ENCODE measurements at regions not wholly inside any gene's neighbourhood (a gene's known extent, or its start where the extent isn't known, plus 50 kb on each side); places are given as distances from the start of the nearest gene placed in this dataset.
A peak's percentile ranks its signal among the peaks of the same experiment; 100 is the strongest.

- no peak overlapping the region for H3K27ac ChIP-seq (ENCODE audit: low read length)
- H3K4me1 ChIP-seq (ENCODE audit: control insufficient read depth, low read depth, low read length): no peaks in the 10 kb centered on the region
- H3K9ac ChIP-seq (ENCODE audit: low read length): no peak overlapping the region
- H3K27me3 ChIP-seq (ENCODE audit: control insufficient read depth, insufficient read depth, low read length): no peaks in the 10 kb centered on the region
- no peaks in the 10 kb centered on the region for H3K9me3 ChIP-seq (ENCODE audit: control insufficient read depth, low read depth, low read length)
- H3K4me3 ChIP-seq (ENCODE audit: low read length): no peak overlapping the region
- no peaks in the 10 kb centered on the region for H3K36me3 ChIP-seq (ENCODE audit: control insufficient read depth, low read depth, low read length)
These were observed 173.9 kb downstream of the CALCRL start for GRCh38 chr2:187274146-187274545.

DNA sequence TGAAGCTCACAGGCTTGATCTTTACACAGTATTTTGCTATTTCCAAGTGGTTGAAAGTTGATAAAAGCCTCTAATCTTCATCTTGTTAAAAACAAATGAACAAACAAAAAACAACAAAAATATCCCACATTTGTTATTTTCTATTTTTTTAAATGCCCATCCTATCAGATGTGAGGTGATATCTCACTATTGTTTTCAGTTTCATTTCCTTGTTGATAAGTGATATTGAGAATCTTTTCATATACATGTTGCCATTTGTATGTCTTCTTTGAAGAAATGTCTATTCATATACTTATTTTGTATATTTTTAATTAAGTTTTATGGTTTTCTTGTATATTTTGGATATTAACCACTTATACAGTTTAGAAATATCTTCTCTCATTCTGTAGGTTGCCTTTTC lies 175.8 kb downstream of the CALCRL start:
- Histone ChIP-seq H3K27ac (ENCODE audit: low read length) (no peak overlapping the region), H3K4me3 (ENCODE audit: low read length) (no peak overlapping the region), H3K9ac (ENCODE audit: low read length) (no peak overlapping the region), H3K27me3 (ENCODE audit: control insufficient read depth, insufficient read depth, low read length) (no peaks in the 10 kb centered on the region), H3K36me3 (ENCODE audit: control insufficient read depth, low read depth, low read length) (no peaks in the 10 kb centered on the region), H3K4me1 (ENCODE audit: control insufficient read depth, low read depth, low read length) (no peaks in the 10 kb centered on the region), H3K9me3 (ENCODE audit: control insufficient read depth, low read depth, low read length) (no peaks in the 10 kb centered on the region)

- no peak overlapping the region for H3K27ac ChIP-seq (ENCODE audit: low read length)
- H3K4me1 ChIP-seq (ENCODE audit: control insufficient read depth, low read depth, low read length): no peaks in the 10 kb centered on the region
- H3K4me3 ChIP-seq (ENCODE audit: low read length): no peak overlapping the region
- H3K27me3 ChIP-seq (ENCODE audit: control insufficient read depth, insufficient read depth, low read length): no peaks in the 10 kb centered on the region
- no peaks in the 10 kb centered on the region for H3K36me3 ChIP-seq (ENCODE audit: control insufficient read depth, low read depth, low read length)
- no peak overlapping the region for H3K9ac ChIP-seq (ENCODE audit: low read length)
- H3K9me3 ChIP-seq (ENCODE audit: control insufficient read depth, low read depth, low read length): no peaks in the 10 kb centered on the region
These were observed 176.2 kb downstream of the CALCRL start for GRCh38 chr2:187271825-187272224.

DNA sequence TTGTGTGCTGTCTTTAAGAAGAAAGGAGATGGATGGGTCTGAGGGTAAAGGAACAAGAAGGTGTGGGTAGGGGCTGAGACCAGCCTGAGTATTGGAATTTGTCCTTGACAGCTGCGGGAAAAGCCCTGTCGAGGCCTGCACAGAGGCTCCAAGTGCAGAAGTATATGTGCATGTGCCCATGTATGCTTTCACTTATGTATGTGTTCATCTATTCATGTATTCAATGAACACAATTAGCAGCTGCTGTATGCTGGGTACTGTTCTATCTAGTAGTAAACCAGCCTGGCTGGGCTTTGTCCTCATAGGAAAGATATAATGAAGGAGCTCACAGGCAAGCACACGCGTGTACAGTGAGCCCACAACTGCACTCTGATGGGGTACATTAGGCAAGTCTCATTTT lies 181.4 kb downstream of the CALCRL start:
- H3K9ac ChIP-seq (ENCODE audit: low read length): no peak overlapping the region
- no peaks in the 10 kb centered on the region for H3K9me3 ChIP-seq (ENCODE audit: control insufficient read depth, low read depth, low read length)
- no peaks in the 10 kb centered on the region for H3K27me3 ChIP-seq (ENCODE audit: control insufficient read depth, insufficient read depth, low read length)
- peaks cover 23% of the 10 kb centered on the region for H3K4me1 ChIP-seq (ENCODE audit: control insufficient read depth, low read depth, low read length)
- H3K27ac ChIP-seq (ENCODE audit: low read length): no peak overlapping the region
- no peak overlapping the region for H3K4me3 ChIP-seq (ENCODE audit: low read length)
- no peaks in the 10 kb centered on the region for H3K36me3 ChIP-seq (ENCODE audit: control insufficient read depth, low read depth, low read length)

DNA sequence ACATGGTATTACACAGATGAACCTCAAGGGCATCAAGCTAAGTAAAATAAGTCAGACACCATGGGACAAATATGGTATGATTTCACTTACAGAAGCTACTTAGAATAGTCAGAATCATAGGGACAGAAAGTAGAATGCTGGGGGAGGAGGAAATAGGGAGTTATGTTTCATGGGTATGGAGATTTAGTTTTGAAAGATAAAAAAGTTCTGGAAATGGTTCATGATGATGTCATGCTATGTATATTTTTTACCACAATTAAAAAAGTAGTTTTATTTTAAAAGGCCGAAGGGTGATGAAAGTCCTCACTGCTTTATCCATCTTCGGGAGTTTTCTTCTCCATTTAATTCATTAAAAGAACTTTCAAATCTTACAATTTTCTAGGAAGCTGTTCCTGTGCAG lies 181.9 kb downstream of the CALCRL start:
- no peaks in the 10 kb centered on the region for H3K9me3 ChIP-seq (ENCODE audit: control insufficient read depth, low read depth, low read length)
- H3K4me1 ChIP-seq (ENCODE audit: control insufficient read depth, low read depth, low read length): peaks cover 23% of the 10 kb centered on the region
- H3K4me3 ChIP-seq (ENCODE audit: low read length): no peak overlapping the region
- H3K27ac ChIP-seq (ENCODE audit: low read length): no peak overlapping the region
- no peak overlapping the region for H3K9ac ChIP-seq (ENCODE audit: low read length)
- H3K36me3 ChIP-seq (ENCODE audit: control insufficient read depth, low read depth, low read length): no peaks in the 10 kb centered on the region
- no peaks in the 10 kb centered on the region for H3K27me3 ChIP-seq (ENCODE audit: control insufficient read depth, insufficient read depth, low read length)

- Histone ChIP-seq H3K9me3 (ENCODE audit: control insufficient read depth, low read depth, low read length) (no peaks in the 10 kb centered on the region), H3K27ac (ENCODE audit: low read length) (no peak overlapping the region), H3K4me1 (ENCODE audit: control insufficient read depth, low read depth, low read length) (peaks cover 23% of the 10 kb centered on the region), H3K36me3 (ENCODE audit: control insufficient read depth, low read depth, low read length) (no peaks in the 10 kb centered on the region), H3K4me3 (ENCODE audit: low read length) (no peak overlapping the region), H3K27me3 (ENCODE audit: control insufficient read depth, insufficient read depth, low read length) (no peaks in the 10 kb centered on the region), H3K9ac (ENCODE audit: low read length) (no peak overlapping the region)
These were observed 183.4 kb downstream of the CALCRL start for GRCh38 chr2:187264612-187265011.

GRCh38 chr2:187263675-187264560 lies 184.1 kb downstream of the CALCRL start:
- H3K36me3 ChIP-seq (ENCODE audit: control insufficient read depth, low read depth, low read length): no peaks in the 10 kb centered on the region
- H3K9me3 ChIP-seq (ENCODE audit: control insufficient read depth, low read depth, low read length): no peaks in the 10 kb centered on the region
- peaks cover 23% of the 10 kb centered on the region for H3K4me1 ChIP-seq (ENCODE audit: control insufficient read depth, low read depth, low read length)
- peak overlapping the region; percentile 4 for H3K27ac ChIP-seq (ENCODE audit: low read length)
- H3K9ac ChIP-seq (ENCODE audit: low read length): no peak overlapping the region
- H3K4me3 ChIP-seq (ENCODE audit: low read length): peak overlapping the region; percentile 13
- no peaks in the 10 kb centered on the region for H3K27me3 ChIP-seq (ENCODE audit: control insufficient read depth, insufficient read depth, low read length)

DNA sequence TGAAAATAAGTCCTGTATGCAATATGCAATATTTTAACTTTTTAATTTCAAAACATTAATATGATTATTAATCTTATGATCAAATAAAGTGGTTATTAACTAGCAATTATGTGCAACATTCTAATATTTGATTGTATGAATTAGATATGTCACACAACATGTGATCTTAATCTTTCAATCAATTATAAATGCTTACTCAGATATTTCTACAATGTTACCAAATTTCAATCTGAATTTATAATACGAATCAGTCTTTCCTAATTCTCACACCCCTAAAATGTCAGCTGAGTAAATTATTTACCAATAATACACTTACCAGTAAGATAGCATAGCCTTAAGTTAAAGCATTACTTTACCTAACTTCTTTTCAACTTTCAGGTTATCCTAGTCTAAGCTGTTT lies 186.3 kb downstream of the CALCRL start:
- Histone ChIP-seq H3K27ac (ENCODE audit: low read length) (no peak overlapping the region), H3K9me3 (ENCODE audit: control insufficient read depth, low read depth, low read length) (no peaks in the 10 kb centered on the region), H3K4me1 (ENCODE audit: control insufficient read depth, low read depth, low read length) (peaks cover 23% of the 10 kb centered on the region), H3K36me3 (ENCODE audit: control insufficient read depth, low read depth, low read length) (no peaks in the 10 kb centered on the region), H3K9ac (ENCODE audit: low read length) (no peak overlapping the region), H3K4me3 (ENCODE audit: low read length) (no peak overlapping the region), H3K27me3 (ENCODE audit: control insufficient read depth, insufficient read depth, low read length) (no peaks in the 10 kb centered on the region)

DNA sequence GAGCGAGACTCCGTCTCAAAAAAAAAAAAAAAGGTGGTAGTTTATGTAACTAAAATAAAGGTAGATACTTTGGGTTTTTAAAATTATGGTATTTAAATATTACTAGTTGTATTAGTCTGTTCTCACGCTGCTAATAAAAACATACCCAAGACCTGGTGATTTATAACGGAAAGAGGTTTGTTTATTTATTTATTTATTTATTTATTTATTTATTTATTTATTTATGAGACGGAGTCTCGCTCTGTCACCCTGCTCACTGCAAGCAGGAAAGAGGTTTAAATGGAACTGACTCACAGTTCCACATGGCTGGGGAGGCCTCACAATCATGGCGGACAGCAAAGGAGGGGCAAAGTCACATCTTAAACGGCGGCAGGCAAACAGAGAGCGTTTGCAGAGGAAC lies 196.0 kb downstream of the CALCRL start:
- no peaks in the 10 kb centered on the region for H3K27me3 ChIP-seq (ENCODE audit: control insufficient read depth, insufficient read depth, low read length)
- H3K9me3 ChIP-seq (ENCODE audit: control insufficient read depth, low read depth, low read length): no peaks in the 10 kb centered on the region
- no peaks in the 10 kb centered on the region for H3K4me1 ChIP-seq (ENCODE audit: control insufficient read depth, low read depth, low read length)
- H3K9ac ChIP-seq (ENCODE audit: low read length): no peak overlapping the region
- no peak overlapping the region for H3K4me3 ChIP-seq (ENCODE audit: low read length)
- no peaks in the 10 kb centered on the region for H3K36me3 ChIP-seq (ENCODE audit: control insufficient read depth, low read depth, low read length)
- no peak overlapping the region for H3K27ac ChIP-seq (ENCODE audit: low read length)

GRCh38 chr2:187250137-187250536 lies 197.9 kb downstream of the CALCRL start:
- Histone ChIP-seq H3K4me1 (ENCODE audit: control insufficient read depth, low read depth, low read length) (no peaks in the 10 kb centered on the region), H3K27ac (ENCODE audit: low read length) (no peak overlapping the region), H3K36me3 (ENCODE audit: control insufficient read depth, low read depth, low read length) (no peaks in the 10 kb centered on the region), H3K9me3 (ENCODE audit: control insufficient read depth, low read depth, low read length) (no peaks in the 10 kb centered on the region), H3K27me3 (ENCODE audit: control insufficient read depth, insufficient read depth, low read length) (no peaks in the 10 kb centered on the region), H3K4me3 (ENCODE audit: low read length) (no peak overlapping the region), H3K9ac (ENCODE audit: low read length) (no peak overlapping the region)

DNA sequence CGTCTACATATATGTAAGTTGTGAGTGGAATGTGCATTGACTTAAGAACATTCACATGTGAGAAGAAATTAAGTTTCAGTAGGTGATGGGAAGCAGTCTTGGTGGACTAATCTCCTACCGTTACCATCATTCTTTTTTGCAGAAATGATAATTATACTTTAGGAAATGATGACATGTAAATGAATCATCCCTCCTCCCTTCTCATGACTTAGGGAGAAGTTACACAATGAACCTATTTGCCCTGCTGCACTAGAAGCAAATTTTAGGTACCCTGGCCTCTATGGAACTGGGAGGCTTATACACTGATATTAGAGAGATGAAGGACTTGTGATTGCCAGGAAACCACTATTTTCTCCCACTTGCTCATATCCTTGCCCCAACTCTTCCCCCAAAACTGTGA lies 214.2 kb downstream of the CALCRL start:
- Histone ChIP-seq H3K4me3 (ENCODE audit: low read length) (no peak overlapping the region), H3K9me3 (ENCODE audit: control insufficient read depth, low read depth, low read length) (no peaks in the 10 kb centered on the region), H3K36me3 (ENCODE audit: control insufficient read depth, low read depth, low read length) (no peaks in the 10 kb centered on the region), H3K27me3 (ENCODE audit: control insufficient read depth, insufficient read depth, low read length) (no peaks in the 10 kb centered on the region), H3K9ac (ENCODE audit: low read length) (no peak overlapping the region), H3K27ac (ENCODE audit: low read length) (no peak overlapping the region), H3K4me1 (ENCODE audit: control insufficient read depth, low read depth, low read length) (no peaks in the 10 kb centered on the region)

DNA sequence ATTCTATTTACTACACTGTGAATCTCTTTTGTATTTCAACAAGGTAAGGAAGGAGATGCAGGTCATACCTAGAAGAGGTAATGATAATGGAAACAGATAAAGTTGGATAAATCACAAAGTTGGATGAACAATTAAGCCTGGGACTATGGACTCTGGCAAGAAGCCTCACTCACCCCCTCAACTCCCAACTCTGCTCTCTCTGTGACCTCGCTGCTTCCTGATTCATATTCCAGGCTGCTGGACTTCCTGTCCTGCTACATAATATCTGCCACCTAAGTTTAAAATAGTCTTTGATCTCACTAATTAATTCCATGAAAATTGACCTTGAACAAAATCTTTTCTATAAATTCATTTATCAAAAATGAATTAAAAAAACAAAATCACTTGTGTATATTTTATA lies 215.3 kb downstream of the CALCRL start:
- H3K4me1 ChIP-seq (ENCODE audit: control insufficient read depth, low read depth, low read length): peaks cover under 1% of the 10 kb centered on the region
- no peak overlapping the region for H3K4me3 ChIP-seq (ENCODE audit: low read length)
- H3K9me3 ChIP-seq (ENCODE audit: control insufficient read depth, low read depth, low read length): no peaks in the 10 kb centered on the region
- H3K9ac ChIP-seq (ENCODE audit: low read length): no peak overlapping the region
- no peaks in the 10 kb centered on the region for H3K36me3 ChIP-seq (ENCODE audit: control insufficient read depth, low read depth, low read length)
- no peaks in the 10 kb centered on the region for H3K27me3 ChIP-seq (ENCODE audit: control insufficient read depth, insufficient read depth, low read length)
- no peak overlapping the region for H3K27ac ChIP-seq (ENCODE audit: low read length)
